KBM-7 (cell line): ENCODE measurements at regions not wholly inside any gene's neighbourhood (a gene's known extent, or its start where the extent isn't known, plus 50 kb on each side); places are given as distances from the start of the nearest gene placed in this dataset.

Experiments
- DNase-seq: peaks from one replicate; pipeline ENCODE4 v3.0.0-alpha.2; 2015
- in situ Hi-C: fragments of 300-500 bp; cut with MboI; formaldehyde crosslinking; loops from 2 replicates; pipeline ENCODE4 v1.14.3; 2020; ENCODE audit warnings: low sequenced_read_pairs, low pct_unique_long_range_greater_than_20kb, mixed read lengths

GRCh38 chr3:104717828-104718196 is 648.9 kb upstream of the ALCAM start:
- peak; percentile 56 for DNase-seq

DNA sequence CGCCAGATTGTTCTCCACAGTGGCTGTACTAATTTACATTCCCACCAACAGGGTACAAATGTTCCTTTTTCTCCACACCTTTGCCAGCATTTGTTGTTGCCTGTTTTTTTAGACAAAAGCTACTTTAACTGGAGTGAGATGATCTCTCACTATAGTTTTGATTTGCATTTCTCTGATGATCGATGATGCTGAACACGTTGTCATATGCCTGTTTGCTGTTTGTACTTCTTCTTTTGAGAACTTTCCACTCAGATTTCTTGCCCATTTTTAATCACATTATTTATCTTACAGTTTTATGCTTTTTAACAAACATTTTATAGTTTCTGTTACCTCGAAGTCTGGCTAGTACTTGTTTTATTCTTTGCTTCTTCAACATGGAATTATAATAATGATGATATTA is 643.7 kb upstream of the ALCAM start:
- in situ Hi-C loops = no loop called here
- no peak for DNase-seq

More at GRCh38 chr3:104717828-104718196, 648.9 kb upstream of the ALCAM start:
- in situ Hi-C loops = no loop called here

DNA sequence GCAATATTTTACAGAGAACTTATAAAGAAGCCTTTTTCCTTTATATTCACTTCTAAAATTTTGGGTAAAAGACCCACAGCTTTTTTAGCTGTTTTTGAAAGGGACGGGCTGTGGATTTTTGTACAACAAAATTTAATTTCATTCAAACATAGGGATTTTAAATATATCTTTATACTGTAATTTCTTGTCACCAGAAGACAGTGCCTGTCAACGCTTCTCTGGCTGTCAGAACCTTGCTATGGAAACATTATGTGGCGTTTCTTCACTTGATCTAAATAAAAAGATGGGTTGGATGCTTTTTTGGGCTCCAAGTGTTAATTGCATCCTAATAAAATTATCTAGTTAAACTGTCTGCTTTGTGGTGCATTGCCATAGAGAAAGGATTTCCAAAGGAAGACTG is 635.6 kb upstream of the ALCAM start:
- in situ Hi-C loops = no loop called here
- DNase-seq = no peak

- DNase-seq = no peak
- in situ Hi-C loops = no loop called here
These were observed 632.1 kb upstream of the ALCAM start for GRCh38 chr3:104734627-104735026.

GRCh38 chr3:104735691-104736090 is 631.0 kb upstream of the ALCAM start:
- in situ Hi-C loops = no loop called here
- DNase-seq = no peak

GRCh38 chr3:104738271-104738670 is 628.4 kb upstream of the ALCAM start:
- in situ Hi-C loops = no loop called here
- no peak for DNase-seq

- in situ Hi-C loops = no loop called here
- DNase-seq = no peak
These were observed 625.8 kb upstream of the ALCAM start for GRCh38 chr3:104740874-104741379.

DNA sequence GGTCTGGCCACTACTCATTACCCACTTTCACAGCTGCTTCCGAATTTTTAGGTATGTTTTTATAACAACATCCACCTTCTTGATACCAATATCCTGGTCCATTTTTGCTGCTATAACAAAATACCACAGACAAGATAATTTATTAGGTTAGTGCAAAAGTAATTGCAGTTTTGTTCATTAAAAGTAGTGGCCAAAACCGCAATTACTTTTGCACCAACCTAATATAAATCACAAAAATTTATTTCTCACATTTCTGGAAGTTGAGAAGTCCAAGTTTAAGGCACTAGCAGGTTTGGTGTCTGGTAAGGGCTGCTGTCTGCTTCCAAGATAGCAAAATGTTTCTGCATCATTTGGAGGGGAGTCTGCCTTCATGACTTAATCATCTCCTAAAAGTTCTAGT is 624.7 kb upstream of the ALCAM start:
- DNase-seq = no peak
- in situ Hi-C loops = no loop called here

GRCh38 chr3:104745313-104745712 is 621.4 kb upstream of the ALCAM start:
- in situ Hi-C loops = no loop called here
- no peak for DNase-seq

DNA sequence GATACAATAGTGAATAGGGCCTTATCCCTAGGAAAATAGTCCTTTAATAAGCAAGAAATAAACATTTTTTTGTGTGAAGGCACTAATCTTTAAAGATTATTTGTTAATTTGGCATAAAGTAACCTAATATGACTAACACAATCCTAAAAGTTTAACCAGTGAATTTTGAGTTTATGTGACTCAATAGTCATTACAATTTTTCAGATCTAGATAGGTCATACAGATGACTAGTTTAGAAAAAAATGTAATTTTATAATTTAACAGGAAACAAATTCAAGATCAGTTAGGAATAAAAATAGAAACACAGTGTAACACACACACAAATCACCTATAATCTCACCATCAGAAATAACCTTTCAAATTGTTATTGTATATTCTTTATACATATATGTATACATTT is 620.7 kb upstream of the ALCAM start:
- in situ Hi-C loops = no loop called here
- no peak for DNase-seq

DNA sequence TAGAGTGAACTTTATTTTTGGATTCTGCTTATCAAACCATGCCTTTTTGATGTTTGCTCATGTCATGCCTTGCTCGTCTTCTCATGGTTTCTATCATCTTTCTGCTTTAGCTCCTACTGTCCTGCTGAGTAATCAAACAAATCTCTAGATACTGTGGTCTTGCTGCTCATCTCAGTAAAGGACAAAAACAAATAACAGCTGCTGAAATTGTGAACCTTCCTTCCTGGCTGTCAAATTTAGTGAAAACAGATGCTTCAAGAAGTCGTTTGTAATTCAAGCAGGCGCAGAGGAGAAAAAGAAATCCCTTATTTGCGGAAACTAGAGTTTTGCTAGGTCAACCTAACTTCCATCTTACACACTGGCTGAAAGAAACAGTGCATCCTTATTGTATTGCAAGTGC is 616.1 kb upstream of the ALCAM start:
- DNase-seq = no peak
- in situ Hi-C loops = no loop called here

- in situ Hi-C loops = no loop called here
- DNase-seq = no peak
These were observed 610.9 kb upstream of the ALCAM start for GRCh38 chr3:104755791-104756190.

GRCh38 chr3:104763007-104763406 is 603.7 kb upstream of the ALCAM start:
- in situ Hi-C loops = no loop called here
- DNase-seq = no peak

DNA sequence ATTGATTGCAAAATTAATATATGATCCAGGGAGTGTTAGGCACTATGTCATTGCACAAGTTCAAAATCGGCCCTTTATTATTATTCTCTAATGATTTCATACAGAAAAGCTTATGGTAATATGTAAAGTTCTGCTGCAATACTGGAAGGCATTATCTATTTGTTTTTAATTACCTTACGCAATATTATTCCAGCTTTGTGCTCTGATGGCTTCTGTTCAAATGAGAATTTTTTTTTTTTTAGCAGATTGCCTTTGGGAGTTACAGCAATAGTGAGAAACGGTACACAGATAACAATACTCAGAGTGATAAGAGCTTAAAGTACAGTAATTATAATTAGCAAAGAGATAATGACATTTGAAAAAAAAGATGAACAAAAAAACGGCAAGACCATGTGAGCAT is 602.2 kb upstream of the ALCAM start:
- no peak for DNase-seq
- in situ Hi-C loops = no loop called here

DNA sequence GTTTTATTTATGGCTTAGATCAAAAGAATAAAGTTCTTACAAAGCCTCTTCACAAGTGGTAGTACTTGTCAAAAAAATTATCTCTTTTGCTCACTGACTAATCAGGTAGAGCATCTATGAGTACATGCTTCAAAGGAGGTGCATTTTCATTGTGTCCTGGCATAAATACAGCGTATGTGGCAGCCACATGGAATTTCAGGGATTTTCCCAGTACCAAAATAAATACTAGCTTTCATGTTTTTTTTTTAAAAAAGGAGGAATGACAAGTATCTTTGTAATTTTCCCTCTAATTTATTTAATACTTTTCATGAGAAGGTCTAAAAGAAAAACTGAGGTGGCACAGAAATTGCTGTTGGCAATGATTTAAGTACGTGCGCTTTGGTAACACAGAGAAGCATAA is 597.8 kb upstream of the ALCAM start:
- in situ Hi-C loops = no loop called here
- no peak for DNase-seq

DNA sequence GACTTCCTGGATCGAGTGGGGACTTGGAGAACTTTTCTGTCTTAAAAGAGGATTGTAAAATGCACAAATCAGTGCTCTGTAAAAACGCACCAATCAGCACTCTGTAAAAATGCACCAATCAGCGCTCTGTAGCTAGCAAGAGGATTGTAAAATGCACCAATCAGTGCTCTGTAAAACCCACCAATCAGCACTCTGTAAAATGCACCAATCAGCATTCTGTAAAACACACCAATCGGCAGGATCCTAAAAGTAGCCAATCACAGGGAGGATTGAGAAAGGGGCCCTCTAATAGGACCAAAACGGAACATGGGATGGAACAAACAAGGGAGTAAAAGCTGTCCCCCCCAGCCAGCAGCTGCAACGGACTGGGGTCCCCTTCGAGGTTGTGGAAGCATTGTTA is 587.4 kb upstream of the ALCAM start:
- in situ Hi-C loops = no loop called here
- DNase-seq = no peak

- DNase-seq = no peak
- in situ Hi-C loops = no loop called here
These were observed 585.6 kb upstream of the ALCAM start for GRCh38 chr3:104781112-104781511.

- no peak for DNase-seq
- in situ Hi-C loops = no loop called here
These were observed 580.8 kb upstream of the ALCAM start for GRCh38 chr3:104785947-104786346.

- no peak for DNase-seq
- in situ Hi-C loops = no loop called here
These were observed 579.4 kb upstream of the ALCAM start for GRCh38 chr3:104787306-104787705.

- no peak for DNase-seq
- in situ Hi-C loops = no loop called here
These were observed 577.9 kb upstream of the ALCAM start for GRCh38 chr3:104788807-104789206.

- no peak for DNase-seq
- in situ Hi-C loops = no loop called here
These were observed 575.4 kb upstream of the ALCAM start for GRCh38 chr3:104791331-104791730.

- in situ Hi-C loops = no loop called here
- no peak for DNase-seq
These were observed 570.2 kb upstream of the ALCAM start for GRCh38 chr3:104796556-104796955.
